ENCODE measurements at regions not wholly inside any gene's neighbourhood (a gene's known extent, or its start where the extent isn't known, plus 50 kb on each side); places are given as distances from the start of the nearest gene placed in this dataset.

GRCh38 chr10:131006458-131007256, 304.9 kb downstream of the TCERG1L start:
- Histone ChIP-seq H3K9me3 (ENCODE audit: insufficient read depth, low read depth, low read length) (no peaks in the 10 kb centered on the region), H3K9ac (ENCODE audit: low read depth, low read length) (no peak overlapping the region), H3K27ac (ENCODE audit: low read length) (no peak overlapping the region), H3K4me3 (ENCODE audit: low read length) (no peak overlapping the region), H3K36me3 (ENCODE audit: insufficient read depth, low read depth, low read length) (no peaks in the 10 kb centered on the region), H3K27me3 (ENCODE audit: insufficient read depth, low read length) (no peaks in the 10 kb centered on the region), H3K4me1 (ENCODE audit: insufficient read depth, low read length) (peaks cover 14% of the 10 kb centered on the region; the same call in 1 of the 2 replicates)

- Histone ChIP-seq H3K4me1 (ENCODE audit: insufficient read depth, low read length) (no peaks in the 10 kb centered on the region), H3K27ac (ENCODE audit: low read length) (no peak overlapping the region), H3K9me3 (ENCODE audit: insufficient read depth, low read depth, low read length) (no peaks in the 10 kb centered on the region), H3K4me3 (ENCODE audit: low read length) (no peak overlapping the region), H3K36me3 (ENCODE audit: insufficient read depth, low read depth, low read length) (no peaks in the 10 kb centered on the region), H3K9ac (ENCODE audit: low read depth, low read length) (no peak overlapping the region), H3K27me3 (ENCODE audit: insufficient read depth, low read length) (no peaks in the 10 kb centered on the region)
Observed at GRCh38 chr10:131009791-131010190, 301.7 kb downstream of the TCERG1L start.

DNA sequence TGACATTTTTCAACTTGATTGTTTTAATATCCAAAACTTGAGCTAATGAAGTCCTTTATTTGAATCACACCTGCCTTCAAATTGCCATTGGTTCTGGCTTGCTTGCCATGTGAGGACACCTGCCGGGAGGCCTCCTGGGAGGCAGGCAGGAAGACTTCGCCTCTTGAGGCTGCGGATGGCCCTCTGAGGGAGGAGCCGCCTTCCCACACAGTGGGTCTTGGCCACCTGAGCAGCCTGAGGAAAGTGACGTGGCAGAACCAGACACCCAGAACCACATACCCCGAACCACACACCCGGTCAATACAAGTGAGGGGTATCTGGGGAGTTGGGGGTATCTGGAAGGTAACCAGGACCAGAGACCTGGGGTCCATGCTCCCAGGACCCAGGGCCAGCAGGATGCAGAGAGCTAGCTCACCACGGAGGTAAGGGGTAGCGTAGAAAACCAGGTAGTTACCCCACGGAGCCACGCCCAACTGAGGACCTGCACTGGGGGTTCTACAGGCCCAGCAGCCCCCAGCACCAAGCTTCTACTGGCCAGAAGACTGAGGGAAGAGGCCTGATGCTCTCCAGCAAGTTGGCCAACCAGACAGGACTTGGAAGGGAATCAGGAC, 300.5 kb downstream of the TCERG1L start:
- Histone ChIP-seq H3K27ac (ENCODE audit: low read length) (no peak overlapping the region), H3K9ac (ENCODE audit: low read depth, low read length) (no peak overlapping the region), H3K27me3 (ENCODE audit: insufficient read depth, low read length) (no peaks in the 10 kb centered on the region), H3K36me3 (ENCODE audit: insufficient read depth, low read depth, low read length) (no peaks in the 10 kb centered on the region), H3K9me3 (ENCODE audit: insufficient read depth, low read depth, low read length) (no peaks in the 10 kb centered on the region), H3K4me1 (ENCODE audit: insufficient read depth, low read length) (no peaks in the 10 kb centered on the region), H3K4me3 (ENCODE audit: low read length) (no peak overlapping the region)

DNA sequence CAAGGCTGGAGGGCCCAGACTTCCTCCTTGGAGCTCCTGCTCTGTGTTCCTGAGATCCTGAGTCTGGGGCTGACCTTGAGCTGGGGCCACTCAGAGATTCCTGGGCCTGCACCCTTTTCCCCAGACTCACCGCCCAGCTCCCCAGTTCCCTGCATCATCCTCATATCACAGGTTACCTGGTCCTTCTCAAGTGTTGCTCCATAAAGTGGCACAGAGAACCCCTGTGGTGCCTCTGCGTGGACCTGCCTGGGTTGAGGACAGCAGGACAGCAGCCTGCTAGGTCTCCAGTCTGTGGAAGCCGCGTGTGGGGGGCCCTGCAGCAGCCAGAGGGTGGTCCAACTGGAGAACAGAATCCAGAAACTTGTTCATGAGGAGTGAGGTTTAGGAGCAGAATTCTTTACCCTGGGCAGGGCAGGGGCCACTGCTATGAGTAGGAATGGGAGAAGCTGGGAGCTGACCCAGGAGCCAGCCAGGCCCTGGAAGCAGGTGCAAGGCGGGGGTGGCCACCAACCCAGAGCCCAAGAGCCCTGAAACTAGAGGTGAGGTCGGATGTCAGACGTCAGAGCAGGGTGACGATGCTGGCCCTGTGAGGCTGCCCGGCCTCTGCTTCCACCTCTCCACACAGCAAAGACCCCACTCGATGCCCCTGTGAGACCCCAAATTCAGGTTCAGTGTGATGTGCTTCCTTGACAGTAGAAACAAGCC, 299.4 kb downstream of the TCERG1L start:
- Histone ChIP-seq H3K27ac (ENCODE audit: low read length) (no peak overlapping the region), H3K27me3 (ENCODE audit: insufficient read depth, low read length) (no peaks in the 10 kb centered on the region), H3K4me3 (ENCODE audit: low read length) (no peak overlapping the region), H3K4me1 (ENCODE audit: insufficient read depth, low read length) (no peaks in the 10 kb centered on the region), H3K9ac (ENCODE audit: low read depth, low read length) (no peak overlapping the region), H3K9me3 (ENCODE audit: insufficient read depth, low read depth, low read length) (no peaks in the 10 kb centered on the region), H3K36me3 (ENCODE audit: insufficient read depth, low read depth, low read length) (no peaks in the 10 kb centered on the region)

DNA sequence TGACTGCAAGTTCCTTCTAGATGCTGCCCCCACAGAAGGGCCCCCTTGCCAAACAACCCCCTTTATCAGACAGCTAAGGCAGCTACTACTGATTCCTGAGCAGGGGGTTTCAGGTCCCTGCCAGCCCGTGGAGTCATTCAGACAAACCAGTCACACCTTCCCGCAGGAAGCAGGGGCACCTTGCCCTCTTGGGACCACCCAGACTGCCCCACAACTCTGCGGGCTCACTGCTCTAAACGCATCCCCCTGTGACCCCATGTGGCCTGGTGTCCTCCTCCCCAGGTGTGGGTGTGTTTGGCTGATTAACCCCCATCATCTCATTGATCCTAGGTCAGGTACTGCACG, 298.9 kb downstream of the TCERG1L start:
- H3K36me3 ChIP-seq (ENCODE audit: insufficient read depth, low read depth, low read length) = no peaks in the 10 kb centered on the region
- H3K4me3 ChIP-seq (ENCODE audit: low read length) = no peak overlapping the region
- no peaks in the 10 kb centered on the region for H3K27me3 ChIP-seq (ENCODE audit: insufficient read depth, low read length)
- H3K9me3 ChIP-seq (ENCODE audit: insufficient read depth, low read depth, low read length) = no peaks in the 10 kb centered on the region
- H3K9ac ChIP-seq (ENCODE audit: low read depth, low read length) = no peak overlapping the region
- H3K27ac ChIP-seq (ENCODE audit: low read length) = no peak overlapping the region
- no peaks in the 10 kb centered on the region for H3K4me1 ChIP-seq (ENCODE audit: insufficient read depth, low read length)

- H3K27me3 ChIP-seq (ENCODE audit: insufficient read depth, low read length) = no peaks in the 10 kb centered on the region
- H3K9me3 ChIP-seq (ENCODE audit: insufficient read depth, low read depth, low read length) = no peaks in the 10 kb centered on the region
- no peak overlapping the region for H3K9ac ChIP-seq (ENCODE audit: low read depth, low read length)
- H3K27ac ChIP-seq (ENCODE audit: low read length) = no peak overlapping the region
- H3K36me3 ChIP-seq (ENCODE audit: insufficient read depth, low read depth, low read length) = no peaks in the 10 kb centered on the region
- no peak overlapping the region for H3K4me3 ChIP-seq (ENCODE audit: low read length)
- H3K4me1 ChIP-seq (ENCODE audit: insufficient read depth, low read length) = no peaks in the 10 kb centered on the region
Observed at GRCh38 chr10:131013281-131013912, 298.1 kb downstream of the TCERG1L start.

- H3K36me3 ChIP-seq (ENCODE audit: insufficient read depth, low read depth, low read length) = no peaks in the 10 kb centered on the region
- H3K27ac ChIP-seq (ENCODE audit: low read length) = no peak overlapping the region
- H3K27me3 ChIP-seq (ENCODE audit: insufficient read depth, low read length) = no peaks in the 10 kb centered on the region
- H3K4me1 ChIP-seq (ENCODE audit: insufficient read depth, low read length) = no peaks in the 10 kb centered on the region
- H3K4me3 ChIP-seq (ENCODE audit: low read length) = no peak overlapping the region
- H3K9me3 ChIP-seq (ENCODE audit: insufficient read depth, low read depth, low read length) = no peaks in the 10 kb centered on the region
- no peak overlapping the region for H3K9ac ChIP-seq (ENCODE audit: low read depth, low read length)
Observed at GRCh38 chr10:131014271-131014670, 297.2 kb downstream of the TCERG1L start.

DNA sequence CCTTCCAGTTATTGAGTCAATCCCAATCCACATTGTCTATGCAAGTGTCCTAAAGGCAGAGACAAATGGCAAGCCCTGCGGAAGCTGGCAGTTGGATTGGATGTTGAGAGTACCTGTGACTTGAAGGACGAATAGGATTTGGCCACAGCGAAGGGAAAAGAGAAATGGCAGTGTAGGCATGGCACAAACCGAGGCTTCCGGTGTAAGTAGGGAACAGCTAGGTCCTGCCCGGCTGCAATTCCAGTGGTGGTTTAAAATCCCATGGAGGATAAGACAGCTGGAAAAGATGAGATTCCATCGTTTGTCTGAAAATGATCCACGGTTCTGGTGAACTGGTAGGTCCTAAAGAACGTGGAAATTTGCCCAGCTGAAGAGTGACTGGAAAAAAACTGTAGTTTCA, 296.2 kb downstream of the TCERG1L start:
- no peak overlapping the region for H3K9ac ChIP-seq (ENCODE audit: low read depth, low read length)
- H3K9me3 ChIP-seq (ENCODE audit: insufficient read depth, low read depth, low read length) = no peaks in the 10 kb centered on the region
- H3K4me3 ChIP-seq (ENCODE audit: low read length) = no peak overlapping the region
- no peaks in the 10 kb centered on the region for H3K4me1 ChIP-seq (ENCODE audit: insufficient read depth, low read length)
- H3K27ac ChIP-seq (ENCODE audit: low read length) = no peak overlapping the region
- H3K36me3 ChIP-seq (ENCODE audit: insufficient read depth, low read depth, low read length) = no peaks in the 10 kb centered on the region
- no peaks in the 10 kb centered on the region for H3K27me3 ChIP-seq (ENCODE audit: insufficient read depth, low read length)

DNA sequence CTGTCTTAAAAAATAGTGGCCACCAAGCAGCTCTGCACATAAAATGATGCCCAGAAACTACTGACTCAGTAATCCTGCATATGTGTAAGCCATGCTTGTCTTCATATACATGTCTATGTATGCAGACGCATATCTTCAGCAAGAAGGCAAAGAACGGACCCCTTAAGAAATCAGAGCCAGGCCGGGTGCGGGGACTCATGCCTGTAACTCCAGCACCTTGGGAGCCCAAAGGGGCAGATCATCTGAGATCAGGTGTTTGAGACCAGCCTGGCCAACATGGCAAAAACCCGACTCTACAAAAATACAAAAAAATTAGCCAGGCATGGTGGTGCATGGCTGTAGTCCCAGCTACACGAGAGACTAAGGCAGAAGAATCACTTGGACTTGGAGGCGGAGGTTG, 295.0 kb downstream of the TCERG1L start:
- Histone ChIP-seq H3K9ac (ENCODE audit: low read depth, low read length) (no peak overlapping the region), H3K27ac (ENCODE audit: low read length) (no peak overlapping the region), H3K27me3 (ENCODE audit: insufficient read depth, low read length) (no peaks in the 10 kb centered on the region), H3K4me3 (ENCODE audit: low read length) (no peak overlapping the region), H3K4me1 (ENCODE audit: insufficient read depth, low read length) (no peaks in the 10 kb centered on the region), H3K36me3 (ENCODE audit: insufficient read depth, low read depth, low read length) (no peaks in the 10 kb centered on the region), H3K9me3 (ENCODE audit: insufficient read depth, low read depth, low read length) (no peaks in the 10 kb centered on the region)

DNA sequence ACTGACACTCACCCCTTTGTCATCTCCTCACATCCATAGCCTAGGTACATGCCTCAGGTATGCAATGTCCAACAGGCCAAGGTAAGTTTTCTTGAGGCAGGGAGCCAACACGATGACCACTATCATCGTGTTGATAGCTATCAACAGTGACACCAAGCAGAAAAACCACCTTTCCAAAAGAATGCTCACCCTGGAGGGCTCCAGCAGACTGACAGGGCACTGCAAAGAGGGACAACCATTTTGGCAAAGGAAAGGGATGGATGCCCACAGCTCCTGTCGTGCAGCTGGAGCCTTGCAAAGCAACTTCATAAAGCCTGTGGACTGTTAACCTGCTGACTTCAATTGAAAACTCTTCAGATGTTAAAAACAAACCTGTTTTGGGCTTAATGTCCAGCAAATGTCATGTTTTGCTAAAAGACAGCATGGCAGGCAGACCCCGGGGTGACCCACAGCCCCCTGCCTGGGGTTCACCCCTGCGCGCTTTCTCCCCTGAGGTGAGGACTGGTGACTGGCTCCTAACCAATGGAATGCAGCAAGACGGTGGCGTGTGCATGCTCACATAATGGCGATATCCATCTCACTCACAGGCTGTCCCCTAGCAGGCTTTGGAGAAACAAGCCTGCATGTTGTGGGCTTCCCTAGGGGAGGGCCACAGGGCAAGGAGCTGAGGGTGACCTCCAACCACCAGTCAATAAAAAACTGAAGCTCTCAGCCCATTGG, 293.8 kb downstream of the TCERG1L start:
- Histone ChIP-seq H3K36me3 (ENCODE audit: insufficient read depth, low read depth, low read length) (no peaks in the 10 kb centered on the region), H3K9me3 (ENCODE audit: insufficient read depth, low read depth, low read length) (no peaks in the 10 kb centered on the region), H3K4me1 (ENCODE audit: insufficient read depth, low read length) (no peaks in the 10 kb centered on the region)

DNA sequence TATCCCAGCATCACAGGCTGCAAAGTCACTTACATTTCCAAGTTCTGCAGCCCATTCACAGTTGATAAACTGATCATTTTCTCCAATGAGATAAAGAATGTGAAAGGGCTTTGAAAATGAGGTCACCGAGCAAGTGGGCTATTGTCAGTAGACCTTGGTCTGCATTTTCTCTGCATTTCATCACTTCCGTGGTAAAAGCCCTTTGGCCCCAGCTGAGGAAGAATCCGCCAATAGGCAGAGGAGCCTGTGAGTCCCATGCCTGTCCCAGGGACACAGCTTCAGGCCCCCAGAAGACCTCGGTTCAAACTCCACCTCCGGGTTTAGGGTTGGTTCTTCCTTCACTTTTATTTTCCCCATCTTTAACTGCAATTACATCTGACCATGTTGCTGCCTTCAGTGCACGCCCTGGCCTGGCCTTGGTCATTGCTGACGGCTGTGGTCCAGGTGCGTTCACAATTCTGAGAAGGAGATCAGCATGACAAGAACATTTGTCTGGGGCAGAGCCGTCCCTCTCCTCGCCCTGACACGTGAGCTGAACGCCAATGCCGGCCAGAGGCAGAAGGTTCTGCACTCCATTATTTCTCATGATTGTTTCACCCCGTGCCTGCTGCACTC, 292.5 kb downstream of the TCERG1L start:
- H3K9me3 ChIP-seq (ENCODE audit: insufficient read depth, low read depth, low read length) = no peaks in the 10 kb centered on the region
- H3K4me3 ChIP-seq (ENCODE audit: low read length) = no peak overlapping the region
- no peaks in the 10 kb centered on the region for H3K36me3 ChIP-seq (ENCODE audit: insufficient read depth, low read depth, low read length)
- H3K9ac ChIP-seq (ENCODE audit: low read depth, low read length) = no peak overlapping the region
- H3K27me3 ChIP-seq (ENCODE audit: insufficient read depth, low read length) = no peaks in the 10 kb centered on the region; the same call in 1 of the 2 replicates
- no peaks in the 10 kb centered on the region for H3K4me1 ChIP-seq (ENCODE audit: insufficient read depth, low read length)
- H3K27ac ChIP-seq (ENCODE audit: low read length) = no peak overlapping the region

More for the DNA sequence above, 293.8 kb downstream of the TCERG1L start:
- Histone ChIP-seq H3K9ac (ENCODE audit: low read depth, low read length) (no peak overlapping the region), H3K27ac (ENCODE audit: low read length) (no peak overlapping the region), H3K4me3 (ENCODE audit: low read length) (no peak overlapping the region), H3K27me3 (ENCODE audit: insufficient read depth, low read length) (no peaks in the 10 kb centered on the region; the same call in 1 of the 2 replicates)
